H1 (cell line): ENCODE measurements at regions not wholly inside any gene's neighbourhood (a gene's known extent, or its start where the extent isn't known, plus 50 kb on each side); places are given as distances from the start of the nearest gene placed in this dataset.

Experiments used
- CHD1 ChIP-seq: IDR thresholded peaks from 2 replicates; pipeline ENCODE4 v1.6.1; 2012; ENCODE audit warnings: low read depth, low read length, improper control_type of control experiment
- CHD2 ChIP-seq: IDR thresholded peaks from 2 replicates; pipeline ENCODE4 v1.6.1; 2012; ENCODE audit warnings: low read length, improper control_type of control experiment
- CTCF ChIP-seq, 3 experiments: IDR thresholded peaks; 1 replicate in 2 of 3; 2 replicates in 1 of 3; pipeline versions ENCODE4 v1.5.1 to v1.6.1; 2011; ENCODE audit warnings: low read length in 3 of 3, mild to moderate bottlenecking in 3 of 3, inconsistent platforms in 2 of 3, low read depth in 1 of 3, moderate library complexity in 1 of 3; ENCODE audit not compliant: insufficient read depth in 1 of 3; ENCODE audit errors: control extremely low read depth in 1 of 3
- EGR1 ChIP-seq: IDR thresholded peaks from 2 replicates; pipeline ENCODE4 v1.6.1; 2011; ENCODE audit warnings: low read depth, low read length, borderline replicate concordance
- EP300 ChIP-seq, 2 experiments: IDR thresholded peaks; 1 replicate in 1 of 2; 2 replicates in 1 of 2; pipeline ENCODE4 v1.6.1; 2011 to 2012; ENCODE audit warnings: low read depth in 2 of 2, low read length in 2 of 2, mild to moderate bottlenecking in 2 of 2, borderline replicate concordance in 1 of 2, inconsistent platforms in 1 of 2, moderate library complexity in 1 of 2
- EZH2 ChIP-seq: fragments of 200-600 bp; sonication (generic); IDR thresholded peaks from 2 replicates; pipeline ENCODE4 v1.7.1; 2012; ENCODE audit warnings: low read depth, mild to moderate bottlenecking, moderate library complexity, low read length, inconsistent platforms; ENCODE audit not compliant: severe bottlenecking
- GTF2F1 ChIP-seq: IDR thresholded peaks from 2 replicates; pipeline ENCODE4 v1.6.1; 2012; ENCODE audit warnings: low read depth, low read length, improper control_type of control experiment, borderline replicate concordance
- JUN ChIP-seq: IDR thresholded peaks from 2 replicates; pipeline ENCODE4 v1.6.1; 2011; ENCODE audit warnings: low read depth, mild to moderate bottlenecking, improper control_type of control experiment, low read length
- MAX ChIP-seq: IDR thresholded peaks from 2 replicates; pipeline ENCODE4 v1.6.1; 2012; ENCODE audit warnings: inconsistent platforms
- POLR2AphosphoS5 ChIP-seq: IDR thresholded peaks from 2 replicates; pipeline ENCODE4 v1.6.1; 2011; ENCODE audit warnings: low read depth, low read length
- SP4 ChIP-seq: IDR thresholded peaks from 2 replicates; pipeline ENCODE4 v1.6.1; 2012; ENCODE audit warnings: low read length, inconsistent platforms
- TEAD4 ChIP-seq: IDR thresholded peaks from 2 replicates; pipeline ENCODE4 v1.6.1; 2012; ENCODE audit warnings: low read depth, low read length, inconsistent platforms, mixed read lengths

- TF ChIP-seq CHD2 (no peak), CHD1 (no peak), GTF2F1 (no peak), EP300 (IDR thresholded peaks at IDR 0.05; ENCODE audit: borderline replicate concordance in 1 of 2, low read depth in 2 of 2, low read length in 2 of 2) (no peak), SP4 (no peak), POLR2AphosphoS5 (no peak), CTCF (IDR thresholded peaks at IDR 0.05; ENCODE audit: control extremely low read depth in 1 of 3, insufficient read depth in 1 of 3, low read depth in 1 of 3, low read length in 3 of 3) (no peak), EGR1 (no peak), JUN (no peak), EZH2 (no peak), MAX (no peak), TEAD4 (no peak)
Observed at GRCh38 chr2:38173683-38174082, 97.7 kb upstream of the CYP1B1 start.
